Upper lobe of left lung (tissue), 4 donors: ENCODE measurements at regions not wholly inside any gene's neighbourhood (a gene's known extent, or its start where the extent isn't known, plus 50 kb on each side); places are given as distances from the start of the nearest gene placed in this dataset.

Experiments used
- CTCF ChIP-seq, 6 experiments: fragments of 450-650 bp in 4 of 6; fragments of 200-600 bp in 2 of 6; sonication (generic) in 2 of 6; IDR thresholded peaks; one replicate each; pipeline ENCODE4 v1.5.1; 2016 to 2019; ENCODE audit warnings: antibody characterized with exemption in 6 of 6
- POLR2A ChIP-seq, 4 donors: fragments of 450-650 bp; IDR thresholded peaks; one replicate each; pipeline ENCODE4 v1.5.1; 2016 to 2017; ENCODE audit warnings: antibody characterized with exemption in 4 of 4, mild to moderate bottlenecking in 2 of 4

GRCh38 chr6:115370202-115370601 lies 690.5 kb downstream of the FRK start:
- TF ChIP-seq CTCF (IDR thresholded peaks at IDR 0.05) (no peak), POLR2A (IDR thresholded peaks at IDR 0.05) (no peak)
